GM12878 (cell line): ENCODE measurements at regions not wholly inside any gene's neighbourhood (a gene's known extent, or its start where the extent isn't known, plus 50 kb on each side); places are given as distances from the start of the nearest gene placed in this dataset.
A peak's percentile ranks its signal among the peaks of the same experiment; 100 is the strongest.

Source experiments
- ATAC-seq: fragments of 200-7000 bp; cut with Tn5 transposase; 3 replicates; pipeline ENCODE4 v1.9.1; 2020; ENCODE audit warnings: mild to moderate bottlenecking, moderate library complexity
- BruUV-seq: library from RNA; stranded (reverse); fragments of 400-500 nt; replicated peaks from 2 replicates; lab custom pipeline; 2021; lab: Mats Ljungman, UMichigan
- CTCF ChIA-PET: fragments of 300-600 bp; sonication (Branson Sonifier 250); formaldehyde crosslinking; extraction: SDS; loops from one replicate; lab custom pipeline; 2021; ENCODE audit warnings: inconsistent platforms; lab: Yijun Ruan, JAX
- POLR2A ChIA-PET: fragments of 350-600 bp; formaldehyde crosslinking; extraction: SDS; loops from one replicate; lab custom pipeline; 2021; ENCODE audit warnings: inconsistent platforms; lab: Charles Lee
- RAD21 ChIA-PET: fragments of 300-600 bp; sonication (Branson Sonifier 250); formaldehyde crosslinking; loops from one replicate; lab custom pipeline; 2023; ENCODE audit warnings: antibody characterized with exemption; ENCODE audit not compliant: unreplicated experiment; lab: Charles Lee
- SMC1A ChIA-PET: fragments of 300-600 bp; sonication (Branson Sonifier 250); formaldehyde crosslinking; loops from one replicate; lab custom pipeline; 2023; ENCODE audit not compliant: unreplicated experiment, uncharacterized antibody; lab: Charles Lee
- DNase-seq: peaks from one replicate; pipeline ENCODE4 v3.0.0-alpha.2; 2011; ENCODE audit warnings: low read depth, low spot score
- FAIRE-seq: peaks from 3 replicates; lab custom pipeline; 2011; peaks lifted over from hg19 to GRCh38; lab: Jason Lieb, UNC
- H2AFZ ChIP-seq: 2 replicates; pipeline ENCODE4 v1.6.0; 2011; ENCODE audit warnings: low read depth, low read length, control low read depth; ENCODE audit not compliant: control insufficient read depth
- H3K27ac ChIP-seq: 2 replicates; pipeline ENCODE4 v1.5.1; 2011; ENCODE audit warnings: control low read depth; ENCODE audit not compliant: control insufficient read depth, insufficient read depth
- H3K27me3 ChIP-seq, 2 experiments: replicated peaks in 1 of 2; 2 replicates each; pipeline versions ENCODE4 v1.6.0 to v1.6.1; 2011; ENCODE audit warnings: low read length in 1 of 2; ENCODE audit not compliant: control insufficient read depth in 2 of 2, insufficient read depth in 2 of 2
- H3K36me3 ChIP-seq, 2 experiments: 2 replicates each; pipeline ENCODE4 v1.5.1; 2011; ENCODE audit warnings: low read length in 1 of 2; ENCODE audit not compliant: control insufficient read depth in 2 of 2, insufficient read depth in 2 of 2
- H3K4me1 ChIP-seq: 2 replicates; pipeline ENCODE4 v1.6.1; 2011; ENCODE audit warnings: mild to moderate bottlenecking, low read length, moderate library complexity, mixed read lengths; ENCODE audit not compliant: control insufficient read depth, insufficient read depth
- H3K4me2 ChIP-seq: 2 replicates; pipeline ENCODE4 v1.6.0; 2011; ENCODE audit warnings: control low read depth; ENCODE audit not compliant: control insufficient read depth, insufficient read depth
- H3K4me3 ChIP-seq: fragments of 200-600 bp; sonication (generic); 2 replicates; pipeline ENCODE4 v1.5.1; 2016
- H3K79me2 ChIP-seq: 2 replicates; pipeline ENCODE4 v1.6.0; 2011; ENCODE audit warnings: low read length; ENCODE audit not compliant: control insufficient read depth, insufficient read depth
- H3K9ac ChIP-seq: 2 replicates; pipeline ENCODE4 v1.8.0; 2011; ENCODE audit warnings: low read length, control low read depth, mixed read lengths; ENCODE audit not compliant: control insufficient read depth, insufficient read depth
- H3K9me3 ChIP-seq: replicated peaks from 3 replicates; pipeline ENCODE4 v1.5.1; 2011; ENCODE audit warnings: mild to moderate bottlenecking, low read length; ENCODE audit not compliant: control insufficient read depth, insufficient read depth
- H4K20me1 ChIP-seq: 2 replicates; pipeline ENCODE4 v1.6.0; 2011; ENCODE audit not compliant: control insufficient read depth, insufficient read depth
- CHD4 ChIP-seq: fragments of 200-600 bp; sonication (generic); IDR thresholded peaks from 2 replicates; pipeline ENCODE4 v1.6.1; 2016; ENCODE audit warnings: mild to moderate bottlenecking
- IRF4 ChIP-seq: IDR thresholded peaks from 2 replicates; pipeline ENCODE4 v1.6.1; 2011; ENCODE audit warnings: low read depth, low read length
- NFYA ChIP-seq: IDR thresholded peaks from 2 replicates; pipeline ENCODE4 v1.6.1; 2011; ENCODE audit warnings: low read depth, mild to moderate bottlenecking, low read length, improper control_type of control experiment, borderline replicate concordance
- SPI1 ChIP-seq: IDR thresholded peaks from 2 replicates; pipeline ENCODE4 v1.6.1; 2011; ENCODE audit warnings: low read depth, mild to moderate bottlenecking, low read length, moderate library complexity, borderline replicate concordance; ENCODE audit not compliant: insufficient read depth
- SUZ12 ChIP-seq: fragments of 200-600 bp; sonication (generic); IDR thresholded peaks from one replicate; pipeline ENCODE4 v1.6.1; 2018; ENCODE audit warnings: antibody characterized with exemption, mild to moderate bottlenecking; ENCODE audit not compliant: unreplicated experiment
- ZNF207 ChIP-seq: fragments of 450-650 bp; IDR thresholded peaks from 2 replicates; pipeline ENCODE4 v1.6.1; 2014; ENCODE audit warnings: antibody characterized with exemption, mild to moderate bottlenecking, borderline replicate concordance
- WGBS: methylation state at CpG from one replicate; pipeline ENCODE4 v1.1.6; 2016; ENCODE audit warnings: low lambda C conversion rate; ENCODE audit not compliant: insufficient replicate concordance, insufficient coverage; ENCODE audit errors: missing lambda C conversion rate; 5-methylcytosine and 5-hydroxymethylcytosine counted together
- in situ Hi-C: fragments of 300-500 bp; cut with MboI; formaldehyde crosslinking; loops from 9 replicates; pipeline ENCODE4 v1.14.3; 2018; ENCODE audit warnings: mixed read lengths
- intact Hi-C: fragments of 100-400 bp; cut with micrococcal nuclease; formaldehyde crosslinking; loops from one replicate; pipeline ENCODE4 v1.14.2; 2022; ENCODE audit not compliant: unreplicated experiment
- TF ChIP-seq, protein P1 (sequence below): IDR thresholded peaks from 2 replicates; pipeline ENCODE4 v1.6.1; 2011; ENCODE audit warnings: borderline replicate concordance, low read depth, mild to moderate bottlenecking, moderate library complexity, low read length; ENCODE audit not compliant: insufficient read depth, poor library complexity, severe bottlenecking
- TF ChIP-seq, protein P2 (sequence below): fragments of 150-350 bp; IDR thresholded peaks from 2 replicates; pipeline ENCODE4 v1.6.1; 2016; ENCODE audit warnings: low read depth, low read length

DNA sequence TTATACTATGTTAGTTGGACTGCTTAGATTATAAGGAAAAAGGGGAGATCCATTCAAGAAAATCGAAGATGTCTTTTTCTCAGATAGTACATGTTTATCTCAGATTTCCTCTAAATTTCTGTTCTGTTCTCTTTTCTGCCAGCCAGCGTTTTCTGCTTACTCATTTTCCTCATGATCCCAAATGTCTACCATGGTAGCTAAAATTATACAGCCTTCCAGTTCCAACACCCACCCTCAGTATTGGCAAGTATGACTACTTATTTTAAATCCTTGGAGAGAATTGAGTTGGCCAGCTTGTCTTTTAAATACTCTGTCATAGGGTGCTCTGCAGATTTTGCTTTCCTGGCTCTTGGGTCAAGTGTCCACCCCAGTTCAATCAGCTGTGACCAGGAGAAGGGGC, 95.7 kb upstream of the PLXNA2 start (continued):
- TF ChIP-seq, protein P1, sequence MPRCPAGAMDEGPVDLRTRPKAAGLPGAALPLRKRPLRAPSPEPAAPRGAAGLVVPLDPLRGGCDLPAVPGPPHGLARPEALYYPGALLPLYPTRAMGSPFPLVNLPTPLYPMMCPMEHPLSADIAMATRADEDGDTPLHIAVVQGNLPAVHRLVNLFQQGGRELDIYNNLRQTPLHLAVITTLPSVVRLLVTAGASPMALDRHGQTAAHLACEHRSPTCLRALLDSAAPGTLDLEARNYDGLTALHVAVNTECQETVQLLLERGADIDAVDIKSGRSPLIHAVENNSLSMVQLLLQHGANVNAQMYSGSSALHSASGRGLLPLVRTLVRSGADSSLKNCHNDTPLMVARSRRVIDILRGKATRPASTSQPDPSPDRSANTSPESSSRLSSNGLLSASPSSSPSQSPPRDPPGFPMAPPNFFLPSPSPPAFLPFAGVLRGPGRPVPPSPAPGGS = no peak
- TF ChIP-seq IRF4 = no peak
- TF ChIP-seq, protein P2, sequence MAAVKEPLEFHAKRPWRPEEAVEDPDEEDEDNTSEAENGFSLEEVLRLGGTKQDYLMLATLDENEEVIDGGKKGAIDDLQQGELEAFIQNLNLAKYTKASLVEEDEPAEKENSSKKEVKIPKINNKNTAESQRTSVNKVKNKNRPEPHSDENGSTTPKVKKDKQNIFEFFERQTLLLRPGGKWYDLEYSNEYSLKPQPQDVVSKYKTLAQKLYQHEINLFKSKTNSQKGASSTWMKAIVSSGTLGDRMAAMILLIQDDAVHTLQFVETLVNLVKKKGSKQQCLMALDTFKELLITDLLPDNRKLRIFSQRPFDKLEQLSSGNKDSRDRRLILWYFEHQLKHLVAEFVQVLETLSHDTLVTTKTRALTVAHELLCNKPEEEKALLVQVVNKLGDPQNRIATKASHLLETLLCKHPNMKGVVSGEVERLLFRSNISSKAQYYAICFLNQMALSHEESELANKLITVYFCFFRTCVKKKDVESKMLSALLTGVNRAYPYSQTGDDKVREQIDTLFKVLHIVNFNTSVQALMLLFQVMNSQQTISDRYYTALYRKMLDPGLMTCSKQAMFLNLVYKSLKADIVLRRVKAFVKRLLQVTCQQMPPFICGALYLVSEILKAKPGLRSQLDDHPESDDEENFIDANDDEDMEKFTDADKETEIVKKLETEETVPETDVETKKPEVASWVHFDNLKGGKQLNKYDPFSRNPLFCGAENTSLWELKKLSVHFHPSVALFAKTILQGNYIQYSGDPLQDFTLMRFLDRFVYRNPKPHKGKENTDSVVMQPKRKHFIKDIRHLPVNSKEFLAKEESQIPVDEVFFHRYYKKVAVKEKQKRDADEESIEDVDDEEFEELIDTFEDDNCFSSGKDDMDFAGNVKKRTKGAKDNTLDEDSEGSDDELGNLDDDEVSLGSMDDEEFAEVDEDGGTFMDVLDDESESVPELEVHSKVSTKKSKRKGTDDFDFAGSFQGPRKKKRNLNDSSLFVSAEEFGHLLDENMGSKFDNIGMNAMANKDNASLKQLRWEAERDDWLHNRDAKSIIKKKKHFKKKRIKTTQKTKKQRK = no peak

DNA sequence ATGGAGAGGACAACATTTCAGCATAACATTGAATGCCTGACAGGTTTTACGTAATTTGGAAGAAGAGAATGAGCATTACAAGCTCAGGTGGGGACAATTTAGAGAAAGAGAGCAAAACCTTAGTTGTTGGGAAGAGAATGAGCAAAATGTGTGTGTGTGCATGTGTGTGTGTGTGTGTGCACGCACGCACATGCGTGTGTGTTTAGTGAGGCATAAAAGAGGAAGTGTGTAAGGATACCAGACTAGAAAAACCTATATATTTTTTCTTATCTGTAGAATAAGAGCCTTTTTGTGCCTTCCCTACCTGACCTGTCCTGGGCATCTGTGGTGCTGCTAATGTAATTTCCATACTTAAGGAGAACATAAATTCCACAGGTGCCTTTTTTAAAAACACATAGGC, 99.0 kb upstream of the PLXNA2 start:
- intact Hi-C loops (no loop called here), in situ Hi-C loops (no loop called here)
- POLR2A ChIA-PET = no interaction called here
- no peak for TF ChIP-seq CHD4
- no peak for TF ChIP-seq SUZ12
- peak; percentile 22; the same call in 1 of the 2 replicates for TF ChIP-seq SPI1
- TF ChIP-seq ZNF207 = no peak
- TF ChIP-seq NFYA = no peak
- TF ChIP-seq, all 136 proteins: peak for 1
- ChIA-PET SMC1A (no interaction called here), RAD21 (no interaction called here), CTCF (no interaction called here)
- DNase-seq (no peak), FAIRE-seq (no peak), ATAC-seq (no peak)
- no TSS peak for BruUV-seq
- WGBS = 43% methylated on average over 4 of the region's 4 CpGs
- no peak overlapping the region for H3K27ac ChIP-seq
- H3K27me3 ChIP-seq = no peaks in the 10 kb centered on the region
- no peaks in the 10 kb centered on the region for H3K36me3 ChIP-seq
- no peak overlapping the region for H2AFZ ChIP-seq
- no peaks in the 10 kb centered on the region for H4K20me1 ChIP-seq
- H3K79me2 ChIP-seq = no peaks in the 10 kb centered on the region
- H3K9me3 ChIP-seq = no peaks in the 10 kb centered on the region
- no peak overlapping the region for H3K4me3 ChIP-seq
- no peak overlapping the region for H3K9ac ChIP-seq
- no peaks in the 10 kb centered on the region for H3K4me1 ChIP-seq
- H3K4me2 ChIP-seq = no peak overlapping the region
